Endothelial cell of umbilical vein (primary cell): ENCODE measurements at regions not wholly inside any gene's neighbourhood (a gene's known extent, or its start where the extent isn't known, plus 50 kb on each side); places are given as distances from the start of the nearest gene placed in this dataset.

Experiments
- BruUV-seq: library from RNA; stranded (reverse); fragments of 400-500 nt; replicated peaks from 2 replicates; lab custom pipeline; 2021; lab: Mats Ljungman, UMichigan
- CTCF ChIA-PET: fragments of 300-600, 350-600 bp; sonication (Branson Sonifier 250); formaldehyde crosslinking; loops from one replicate; lab custom pipeline; 2021; ENCODE audit warnings: antibody characterized with exemption, inconsistent platforms; lab: Charles Lee
- POLR2A ChIA-PET: fragments of 300-600, 350-600 bp; sonication (Branson Sonifier 250); formaldehyde crosslinking; loops from one replicate; lab custom pipeline; 2021; ENCODE audit warnings: antibody characterized with exemption, inconsistent platforms; lab: Charles Lee
- DNase-seq: peaks from one replicate; pipeline ENCODE4 v3.0.0-alpha.2; 2011; ENCODE audit warnings: low read depth, low spot score
- FAIRE-seq: peaks from 2 replicates; lab custom pipeline; 2011; peaks lifted over from hg19 to GRCh38; lab: Jason Lieb, UNC
- H2AFZ ChIP-seq: 2 replicates; pipeline ENCODE4 v1.6.0; 2012; ENCODE audit warnings: low read depth, low read length, control low read depth, inconsistent platforms
- H3K27ac ChIP-seq: 2 replicates; pipeline ENCODE4 v1.5.1; 2011; ENCODE audit warnings: low read depth, mild to moderate bottlenecking, control low read depth, low read length, moderate library complexity; ENCODE audit not compliant: insufficient read depth
- H3K27me3 ChIP-seq, 2 experiments: 2 replicates each; pipeline versions ENCODE4 v1.6.0 to v1.6.1; 2011; ENCODE audit warnings: low read length in 2 of 2, mixed read lengths in 1 of 2; ENCODE audit not compliant: control insufficient read depth in 2 of 2, insufficient read depth in 2 of 2
- H3K36me3 ChIP-seq, 2 experiments: 2 replicates in 1 of 2; 3 replicates in 1 of 2; pipeline ENCODE4 v1.5.1; 2011; ENCODE audit warnings: low read length in 2 of 2, mild to moderate bottlenecking in 1 of 2, moderate library complexity in 1 of 2; ENCODE audit not compliant: control insufficient read depth in 2 of 2, insufficient read depth in 2 of 2; ENCODE audit errors: extremely low read depth in 1 of 2
- H3K4me1 ChIP-seq: 3 replicates; pipeline ENCODE4 v1.5.1; 2011; ENCODE audit warnings: mild to moderate bottlenecking, low read length; ENCODE audit not compliant: control insufficient read depth, insufficient read depth; ENCODE audit errors: extremely low read depth
- H3K4me2 ChIP-seq: 2 replicates; pipeline ENCODE4 v1.6.1; 2011; ENCODE audit warnings: low read length, control low read depth, mixed read lengths; ENCODE audit not compliant: insufficient read depth
- H3K4me3 ChIP-seq, 3 experiments: fragments of 200-600 bp in 1 of 3; sonication (generic), shearing (Covaris generic) in 1 of 3; replicated peaks in 1 of 3; 2 replicates each; pipeline ENCODE4 v1.5.1; 2011 to 2016; ENCODE audit warnings: control low read depth in 3 of 3, low read length in 3 of 3, mild to moderate bottlenecking in 2 of 3, inconsistent platforms in 1 of 3, low read depth in 1 of 3, moderate library complexity in 1 of 3; ENCODE audit not compliant: insufficient read depth in 1 of 3
- H3K79me2 ChIP-seq: 2 replicates; pipeline ENCODE4 v1.6.0; 2012; ENCODE audit warnings: low read length, inconsistent platforms; ENCODE audit not compliant: control insufficient read depth, insufficient read depth
- H3K9ac ChIP-seq: replicated peaks from 2 replicates; pipeline ENCODE3; 2011; ENCODE audit warnings: low read length, control low read depth; ENCODE audit not compliant: insufficient read depth; ENCODE audit errors: extremely low read depth
- H3K9me1 ChIP-seq: replicated peaks from 3 replicates; pipeline ENCODE4 v1.6.0; 2011; ENCODE audit warnings: mild to moderate bottlenecking, low read length; ENCODE audit not compliant: control insufficient read depth, insufficient read depth; ENCODE audit errors: extremely low read depth
- H3K9me3 ChIP-seq: replicated peaks from 2 replicates; pipeline ENCODE4 v1.5.1; 2012; ENCODE audit warnings: low read length, inconsistent platforms; ENCODE audit not compliant: control insufficient read depth, insufficient read depth
- H4K20me1 ChIP-seq: replicated peaks from 2 replicates; pipeline ENCODE3; 2011; ENCODE audit warnings: mild to moderate bottlenecking, low read length; ENCODE audit not compliant: control insufficient read depth, insufficient read depth; ENCODE audit errors: extremely low read depth
- CTCF ChIP-seq, 2 donors: IDR thresholded peaks; 1 replicate in 1 of 2; 2 replicates in 1 of 2; pipeline ENCODE4 v1.5.1; 2011; ENCODE audit warnings: low read length in 2 of 2, mild to moderate bottlenecking in 2 of 2, moderate library complexity in 2 of 2, control low read depth in 1 of 2, inconsistent platforms in 1 of 2, low read depth in 1 of 2; ENCODE audit not compliant: insufficient read depth in 1 of 2; ENCODE audit errors: extremely low read depth in 1 of 2
- FOS ChIP-seq: IDR thresholded peaks from 2 replicates; pipeline ENCODE4 v1.6.1; 2011; ENCODE audit warnings: mild to moderate bottlenecking, low read length, moderate library complexity, borderline replicate concordance; ENCODE audit not compliant: insufficient read depth
- JUN ChIP-seq: IDR thresholded peaks from 2 replicates; pipeline ENCODE4 v1.6.1; 2011; ENCODE audit warnings: borderline replicate concordance, low read depth; ENCODE audit not compliant: insufficient read length, insufficient read depth
- POLR2A ChIP-seq: IDR thresholded peaks from 2 replicates; pipeline ENCODE4 v1.6.1; 2012; ENCODE audit warnings: low read depth, mild to moderate bottlenecking, control low read depth, low read length
- dilution Hi-C: fragments of 300-500 bp; cut with MboI; formaldehyde crosslinking; loops from one replicate; pipeline ENCODE4 v1.15.0; 2019; ENCODE audit warnings: low sequenced_read_pairs; ENCODE audit not compliant: extremely low pct_ligation_motif_present
- intact Hi-C: fragments of 100-400 bp; cut with micrococcal nuclease; formaldehyde crosslinking; loops from one replicate; pipeline ENCODE4 v1.10.0; 2022

- no peaks in the 10 kb centered on the region for H3K36me3 ChIP-seq
- POLR2A ChIA-PET: no interaction called here
- DNase-seq (no peak), FAIRE-seq (no peak)
- no peaks in the 10 kb centered on the region for H3K4me1 ChIP-seq
- no peak overlapping the region for H3K27ac ChIP-seq
- no peaks in the 10 kb centered on the region for H4K20me1 ChIP-seq
- no peaks in the 10 kb centered on the region for H3K9me3 ChIP-seq
- intact Hi-C loops (no loop called here), dilution Hi-C loops (no loop called here)
- H3K27me3 ChIP-seq: no peaks in the 10 kb centered on the region
- BruUV-seq: no TSS peak
- no peaks in the 10 kb centered on the region for H3K79me2 ChIP-seq
- no peak overlapping the region for H3K9ac ChIP-seq
- CTCF ChIA-PET: interaction anchor here (1.0 to 1.3 kb wide), 3 partner anchors 8 to 798 kb away, joined by 4 read pairs; no protein-coding TSS in a partner anchor
- H3K9me1 ChIP-seq: no peaks in the 10 kb centered on the region
- TF ChIP-seq FOS: peak; percentile 21
- TF ChIP-seq POLR2A: no peak
- no peak overlapping the region for H2AFZ ChIP-seq
- no peak overlapping the region for H3K4me3 ChIP-seq
- no peak overlapping the region for H3K4me2 ChIP-seq
These were observed 775.2 kb upstream of the GOLIM4 start for GRCh38 chr3:168870892-168871291.

GRCh38 chr3:168865022-168865551, 769.4 kb upstream of the GOLIM4 start:
- dilution Hi-C loops (no loop called here), intact Hi-C loops (loop anchor here (1.0 to 5.0 kb wide), 6 partner anchors 87 to 880 kb away; no protein-coding TSS in a partner anchor)
- H3K4me3 ChIP-seq: no peak overlapping the region
- POLR2A ChIA-PET: interaction anchor here (0.7 to 1.1 kb wide), 3 partner anchors 281 to 824 kb away, joined by 3 to 4 read pairs (median 3); no protein-coding TSS in a partner anchor
- no peaks in the 10 kb centered on the region for H4K20me1 ChIP-seq
- no TSS peak for BruUV-seq
- H3K4me2 ChIP-seq: no peak overlapping the region
- H2AFZ ChIP-seq: no peak overlapping the region
- H3K4me1 ChIP-seq: no peaks in the 10 kb centered on the region
- H3K36me3 ChIP-seq: no peaks in the 10 kb centered on the region
- no peaks in the 10 kb centered on the region for H3K79me2 ChIP-seq
- DNase-seq (peak; percentile 71), FAIRE-seq (no peak)
- TF ChIP-seq CTCF (IDR thresholded peaks at IDR 0.05; ENCODE audit: extremely low read depth in 1 of 2, insufficient read depth in 1 of 2, low read depth in 1 of 2, low read length in 2 of 2): peak; percentile 48 to 52
- no peak for TF ChIP-seq JUN
- no peaks in the 10 kb centered on the region for H3K9me1 ChIP-seq
- peaks cover 0 to 3% of the 10 kb centered on the region in 2 experiments for H3K27me3 ChIP-seq
- H3K27ac ChIP-seq: no peak overlapping the region
- CTCF ChIA-PET: interaction anchor here (0.7 to 6.3 kb wide), 64 partner anchors 9 to 908 kb away, joined by 3 to 108 read pairs (median 4); partner anchors contain the start of genes MECOM and MYNN
- H3K9me3 ChIP-seq: no peaks in the 10 kb centered on the region
- no peak overlapping the region for H3K9ac ChIP-seq
